ENCODE measurements at regions not wholly inside any gene's neighbourhood (a gene's known extent, or its start where the extent isn't known, plus 50 kb on each side); places are given as distances from the start of the nearest gene placed in this dataset.

DNA sequence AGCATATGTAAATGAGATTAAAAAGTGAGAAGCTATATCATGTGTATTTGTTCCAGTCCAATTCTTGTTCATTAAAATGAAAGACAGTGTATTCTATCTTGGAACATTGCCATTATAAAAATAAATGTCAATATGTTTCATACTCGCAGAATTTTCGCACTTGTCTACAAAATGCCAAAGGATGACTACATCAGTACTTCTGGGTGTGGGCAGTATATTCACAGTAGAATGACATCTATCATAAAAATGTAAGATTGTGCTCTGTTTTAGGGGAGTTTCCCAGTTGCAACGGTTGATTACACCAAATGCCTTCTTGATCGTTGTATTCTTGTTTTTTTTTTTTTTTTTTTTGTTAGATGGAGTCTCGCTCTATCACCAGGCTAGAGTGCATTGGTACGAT lies 292.3 kb upstream of the E2F7 start:
- H4K20me1 ChIP-seq (ENCODE audit: insufficient read depth): no peaks in the 10 kb centered on the region; the same call in 1 of the 2 replicates
- H3K4me3 ChIP-seq: no peak overlapping the region
- no peaks in the 10 kb centered on the region for H3K9me2 ChIP-seq (ENCODE audit: insufficient read depth)
- BruUV-seq (replicated peaks): no TSS peak
- no peaks in the 10 kb centered on the region for H3K79me2 ChIP-seq (ENCODE audit: low read depth)
- CTCF ChIA-PET: no interaction called here
- no peaks in the 10 kb centered on the region for H3K4me1 ChIP-seq (replicated peaks; ENCODE audit: insufficient read depth)
- no peak overlapping the region for H2AFZ ChIP-seq
- TF ChIP-seq CTCF (conservative IDR thresholded peaks at IDR 0.05): no peak
- no peak for TF ChIP-seq EZH2 (IDR thresholded peaks at IDR 0.05; ENCODE audit: low read depth)
- no peaks in the 10 kb centered on the region for H3K27me3 ChIP-seq (ENCODE audit: insufficient read depth, low read depth)
- no peaks in the 10 kb centered on the region for H3K36me3 ChIP-seq (ENCODE audit: low read depth)
- no peaks in the 10 kb centered on the region for H3F3A ChIP-seq (ENCODE audit: insufficient read depth, low read depth)
- POLR2A ChIA-PET (ENCODE audit: unreplicated experiment): no interaction called here
- DNase-seq: no peak
- no peak overlapping the region for H3K27ac ChIP-seq
- no peak overlapping the region for H3K4me2 ChIP-seq
- intact Hi-C loops (cut with micrococcal nuclease; ENCODE audit: unreplicated experiment): no loop called here
- H3K9me3 ChIP-seq (ENCODE audit: insufficient read depth, low read depth): no peaks in the 10 kb centered on the region

DNA sequence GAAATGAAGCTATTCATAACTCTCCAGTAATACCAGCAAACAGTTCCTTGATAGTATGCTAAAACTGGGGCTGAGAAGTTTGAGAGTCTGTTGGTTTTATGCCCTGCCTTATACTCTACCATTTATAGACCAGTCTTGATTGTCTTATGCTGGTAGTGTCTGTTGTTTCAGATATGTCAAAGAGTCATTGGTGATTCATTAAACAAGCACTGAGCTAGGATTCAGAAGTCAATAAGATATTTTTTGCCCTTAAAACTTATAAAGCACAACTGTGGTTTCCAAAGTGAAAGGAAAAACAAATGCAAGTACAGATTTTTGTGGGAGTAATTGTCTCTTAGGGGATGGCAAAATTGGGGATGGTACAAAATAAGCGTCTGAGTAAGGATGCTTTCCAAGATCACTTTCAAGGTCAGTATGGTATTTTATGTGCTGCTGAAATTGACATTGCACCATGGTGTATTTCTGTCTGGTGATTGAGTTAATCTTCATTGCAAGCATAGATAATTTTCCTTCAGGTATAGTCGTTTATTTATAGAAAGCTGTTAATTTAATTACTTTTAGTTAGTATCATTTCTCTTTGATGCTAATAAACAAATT lies 289.5 kb upstream of the E2F7 start:
- H3K27me3 ChIP-seq (ENCODE audit: insufficient read depth, low read depth): no peaks in the 10 kb centered on the region
- no peaks in the 10 kb centered on the region for H3K79me2 ChIP-seq (ENCODE audit: low read depth)
- no peaks in the 10 kb centered on the region for H4K20me1 ChIP-seq (ENCODE audit: insufficient read depth)
- no peaks in the 10 kb centered on the region for H3F3A ChIP-seq (ENCODE audit: insufficient read depth, low read depth)
- no peaks in the 10 kb centered on the region for H3K9me2 ChIP-seq (ENCODE audit: insufficient read depth)
- H2AFZ ChIP-seq: no peak overlapping the region
- H3K27ac ChIP-seq: no peak overlapping the region
- no TSS peak for BruUV-seq (replicated peaks)
- H3K4me1 ChIP-seq (replicated peaks; ENCODE audit: insufficient read depth): no peaks in the 10 kb centered on the region
- no peak overlapping the region for H3K4me3 ChIP-seq
- no peaks in the 10 kb centered on the region for H3K36me3 ChIP-seq (ENCODE audit: low read depth)
- CTCF ChIA-PET: no interaction called here
- no peaks in the 10 kb centered on the region for H3K9me3 ChIP-seq (ENCODE audit: insufficient read depth, low read depth)
- no peak for DNase-seq
- TF ChIP-seq CTCF (conservative IDR thresholded peaks at IDR 0.05): no peak
- TF ChIP-seq EZH2 (IDR thresholded peaks at IDR 0.05; ENCODE audit: low read depth): no peak
- H3K4me2 ChIP-seq: no peak overlapping the region
- intact Hi-C loops (cut with micrococcal nuclease; ENCODE audit: unreplicated experiment): no loop called here
- POLR2A ChIA-PET (ENCODE audit: unreplicated experiment): no interaction called here

GRCh38 chr12:77352946-77353345 lies 287.6 kb upstream of the E2F7 start:
- Histone ChIP-seq H3F3A (ENCODE audit: insufficient read depth, low read depth) (no peaks in the 10 kb centered on the region), H3K4me1 (replicated peaks; ENCODE audit: insufficient read depth) (no peaks in the 10 kb centered on the region), H4K20me1 (ENCODE audit: insufficient read depth) (no peaks in the 10 kb centered on the region), H3K36me3 (ENCODE audit: low read depth) (no peaks in the 10 kb centered on the region), H3K27ac (no peak overlapping the region), H3K79me2 (ENCODE audit: low read depth) (no peaks in the 10 kb centered on the region), H3K27me3 (ENCODE audit: insufficient read depth, low read depth) (no peaks in the 10 kb centered on the region), H3K4me2 (no peak overlapping the region), H3K4me3 (no peak overlapping the region), H2AFZ (no peak overlapping the region), H3K9me3 (ENCODE audit: insufficient read depth, low read depth) (no peaks in the 10 kb centered on the region), H3K9me2 (ENCODE audit: insufficient read depth) (no peaks in the 10 kb centered on the region)
- POLR2A ChIA-PET (ENCODE audit: unreplicated experiment): no interaction called here
- CTCF ChIA-PET: no interaction called here
- no TSS peak for BruUV-seq (replicated peaks)
- no peak for DNase-seq
- TF ChIP-seq EZH2 (IDR thresholded peaks at IDR 0.05; ENCODE audit: low read depth) (no peak), CTCF (conservative IDR thresholded peaks at IDR 0.05) (no peak)
- intact Hi-C loops (cut with micrococcal nuclease; ENCODE audit: unreplicated experiment): no loop called here
